ENCODE measurements at regions not wholly inside any gene's neighbourhood (a gene's known extent, or its start where the extent isn't known, plus 50 kb on each side); places are given as distances from the start of the nearest gene placed in this dataset.

DNA sequence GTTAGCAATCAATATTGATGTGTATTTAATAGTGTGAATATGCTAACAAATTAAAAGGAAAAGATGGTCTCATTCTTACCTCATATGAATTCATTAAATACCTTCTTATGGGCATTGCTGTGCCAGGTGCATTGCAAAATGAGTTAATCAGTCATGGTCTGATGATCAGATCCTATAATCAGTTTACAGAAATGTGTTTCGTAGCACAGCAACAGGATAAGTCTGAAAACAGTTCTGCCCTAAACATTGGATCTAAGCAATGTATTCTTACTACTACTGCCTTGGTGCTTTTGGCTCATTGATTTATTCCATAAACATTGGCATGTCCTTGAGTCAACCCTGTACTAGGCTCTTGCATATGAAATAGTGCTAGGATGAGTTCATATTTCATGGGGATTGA lies 417.0 kb upstream of the JAG1 start:
- no peak for DNase-seq (ENCODE audit: low read depth in 1 of 2, low spot score in 1 of 2)

DNA sequence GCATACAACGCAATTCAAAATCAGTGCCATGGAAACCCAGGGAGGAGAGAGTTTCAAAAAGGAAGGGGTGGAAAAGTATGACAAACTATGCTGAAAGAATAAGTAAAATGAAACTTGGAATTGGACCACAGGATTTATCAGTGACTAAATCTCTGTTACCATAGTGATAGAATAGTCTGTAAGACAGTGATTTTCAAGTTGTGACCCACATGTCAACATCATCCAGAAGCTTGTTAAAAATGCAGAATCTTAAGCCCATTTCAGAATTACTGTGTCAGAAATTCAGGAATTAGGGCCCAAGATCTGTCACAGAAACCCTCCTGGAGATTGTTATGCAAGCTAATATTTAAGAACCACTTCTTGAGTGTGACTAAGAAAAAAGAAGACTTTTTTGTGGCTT lies 417.7 kb upstream of the JAG1 start:
- no peaks in the 10 kb centered on the region for H3K4me1 ChIP-seq (ENCODE audit: low read depth)
- no peaks in the 10 kb centered on the region for H3K36me3 ChIP-seq
- no peak overlapping the region for H3K27ac ChIP-seq
- H3K4me3 ChIP-seq, result no peak overlapping the region
- no peaks in the 10 kb centered on the region for H3K9me3 ChIP-seq (ENCODE audit: low read depth)
- no peaks in the 10 kb centered on the region for H3K27me3 ChIP-seq
- DNase-seq (ENCODE audit: low read depth in 1 of 2, low spot score in 1 of 2), result peak in 1 of 2 donors; percentile 17
- TF ChIP-seq, protein P1, sequence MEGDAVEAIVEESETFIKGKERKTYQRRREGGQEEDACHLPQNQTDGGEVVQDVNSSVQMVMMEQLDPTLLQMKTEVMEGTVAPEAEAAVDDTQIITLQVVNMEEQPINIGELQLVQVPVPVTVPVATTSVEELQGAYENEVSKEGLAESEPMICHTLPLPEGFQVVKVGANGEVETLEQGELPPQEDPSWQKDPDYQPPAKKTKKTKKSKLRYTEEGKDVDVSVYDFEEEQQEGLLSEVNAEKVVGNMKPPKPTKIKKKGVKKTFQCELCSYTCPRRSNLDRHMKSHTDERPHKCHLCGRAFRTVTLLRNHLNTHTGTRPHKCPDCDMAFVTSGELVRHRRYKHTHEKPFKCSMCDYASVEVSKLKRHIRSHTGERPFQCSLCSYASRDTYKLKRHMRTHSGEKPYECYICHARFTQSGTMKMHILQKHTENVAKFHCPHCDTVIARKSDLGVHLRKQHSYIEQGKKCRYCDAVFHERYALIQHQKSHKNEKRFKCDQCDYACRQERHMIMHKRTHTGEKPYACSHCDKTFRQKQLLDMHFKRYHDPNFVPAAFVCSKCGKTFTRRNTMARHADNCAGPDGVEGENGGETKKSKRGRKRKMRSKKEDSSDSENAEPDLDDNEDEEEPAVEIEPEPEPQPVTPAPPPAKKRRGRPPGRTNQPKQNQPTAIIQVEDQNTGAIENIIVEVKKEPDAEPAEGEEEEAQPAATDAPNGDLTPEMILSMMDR (IDR thresholded peaks at IDR 0.05; ENCODE audit: low read depth, low read length), result no peak

More for the DNA sequence above, 417.0 kb upstream of the JAG1 start:
- Histone ChIP-seq H3K36me3 (no peaks in the 10 kb centered on the region), H3K27me3 (no peaks in the 10 kb centered on the region), H3K9me3 (ENCODE audit: low read depth) (no peaks in the 10 kb centered on the region), H3K27ac (no peak overlapping the region), H3K4me1 (ENCODE audit: low read depth) (no peaks in the 10 kb centered on the region), H3K4me3 (no peak overlapping the region)
- TF ChIP-seq, protein P1 (IDR thresholded peaks at IDR 0.05; ENCODE audit: low read depth, low read length), result no peak

DNA sequence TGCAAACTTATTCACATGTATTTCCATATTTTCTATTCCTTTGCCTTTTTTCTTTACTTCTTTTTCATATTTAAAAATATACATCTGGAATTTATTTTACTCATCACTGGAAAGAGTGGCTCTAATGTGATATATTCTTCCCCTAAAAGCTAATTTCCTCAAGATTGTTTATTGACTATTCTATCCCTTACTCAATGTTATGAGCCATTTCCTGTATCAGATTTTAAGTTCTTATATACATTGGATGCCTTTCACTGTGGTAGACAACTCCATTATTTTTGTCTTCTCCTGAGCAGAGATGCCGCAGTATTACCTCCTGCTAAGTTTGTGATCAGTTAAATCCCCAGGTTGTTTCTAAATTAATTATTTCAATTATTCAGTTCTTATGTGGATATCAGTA lies 418.4 kb upstream of the JAG1 start:
- TF ChIP-seq, protein P1 (IDR thresholded peaks at IDR 0.05; ENCODE audit: low read depth, low read length), result no peak
- H3K4me1 ChIP-seq (ENCODE audit: low read depth), result no peaks in the 10 kb centered on the region
- H3K27ac ChIP-seq, result no peak overlapping the region
- no peak for DNase-seq (ENCODE audit: low read depth in 1 of 2, low spot score in 1 of 2)
- H3K9me3 ChIP-seq (ENCODE audit: low read depth), result no peaks in the 10 kb centered on the region
- H3K27me3 ChIP-seq, result no peaks in the 10 kb centered on the region
- no peaks in the 10 kb centered on the region for H3K36me3 ChIP-seq
- no peak overlapping the region for H3K4me3 ChIP-seq

DNA sequence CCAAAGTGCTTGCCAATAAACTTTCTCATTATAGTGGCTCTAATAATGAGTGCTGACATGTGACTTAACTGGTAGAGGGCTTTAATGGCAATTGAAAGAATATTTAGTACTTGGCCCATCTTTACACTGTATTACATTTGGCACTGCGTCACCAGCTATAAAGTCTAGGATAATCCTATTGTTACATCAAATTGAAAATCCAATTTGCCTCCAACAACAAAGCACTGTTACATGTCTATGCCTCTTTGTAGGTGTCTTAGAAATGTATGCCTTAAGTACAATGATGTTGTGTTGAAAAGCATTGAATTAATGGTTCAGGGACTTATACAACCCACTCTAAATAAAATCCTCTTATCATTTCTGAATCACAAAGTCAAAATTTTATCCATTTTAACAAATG lies 420.4 kb upstream of the JAG1 start:
- TF ChIP-seq, protein P1 (IDR thresholded peaks at IDR 0.05; ENCODE audit: low read depth, low read length), result no peak
- H3K27ac ChIP-seq, result no peak overlapping the region
- H3K27me3 ChIP-seq, result no peaks in the 10 kb centered on the region
- no peaks in the 10 kb centered on the region for H3K9me3 ChIP-seq (ENCODE audit: low read depth)
- H3K4me1 ChIP-seq (ENCODE audit: low read depth), result no peaks in the 10 kb centered on the region
- no peak overlapping the region for H3K4me3 ChIP-seq
- no peak for DNase-seq (ENCODE audit: low read depth in 1 of 2, low spot score in 1 of 2)
- no peaks in the 10 kb centered on the region for H3K36me3 ChIP-seq

DNA sequence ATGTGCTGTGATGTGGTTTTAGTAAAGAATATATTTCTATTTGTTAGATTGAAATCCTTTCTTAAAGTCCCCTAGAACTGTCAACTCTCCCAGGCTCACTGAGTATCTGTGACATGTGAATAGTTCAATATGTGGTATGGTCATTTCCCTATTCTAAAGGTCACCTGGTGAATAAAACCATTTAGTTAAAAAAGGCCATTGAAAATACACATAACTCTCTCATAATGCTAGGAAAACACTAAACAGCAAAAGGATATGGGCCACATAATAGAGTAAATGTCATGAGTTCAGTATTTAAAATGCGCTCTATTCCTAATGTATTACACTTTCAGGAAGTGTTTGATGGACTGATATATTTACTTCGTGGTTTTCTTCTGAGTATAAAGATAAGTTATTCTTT lies 420.9 kb upstream of the JAG1 start:
- H3K4me1 ChIP-seq (ENCODE audit: low read depth), result no peaks in the 10 kb centered on the region
- DNase-seq (ENCODE audit: low read depth in 1 of 2, low spot score in 1 of 2), result no peak
- H3K27ac ChIP-seq, result no peak overlapping the region
- no peaks in the 10 kb centered on the region for H3K9me3 ChIP-seq (ENCODE audit: low read depth)
- no peaks in the 10 kb centered on the region for H3K36me3 ChIP-seq
- H3K4me3 ChIP-seq, result no peak overlapping the region
- TF ChIP-seq, protein P1 (IDR thresholded peaks at IDR 0.05; ENCODE audit: low read depth, low read length), result no peak
- H3K27me3 ChIP-seq, result no peaks in the 10 kb centered on the region

DNA sequence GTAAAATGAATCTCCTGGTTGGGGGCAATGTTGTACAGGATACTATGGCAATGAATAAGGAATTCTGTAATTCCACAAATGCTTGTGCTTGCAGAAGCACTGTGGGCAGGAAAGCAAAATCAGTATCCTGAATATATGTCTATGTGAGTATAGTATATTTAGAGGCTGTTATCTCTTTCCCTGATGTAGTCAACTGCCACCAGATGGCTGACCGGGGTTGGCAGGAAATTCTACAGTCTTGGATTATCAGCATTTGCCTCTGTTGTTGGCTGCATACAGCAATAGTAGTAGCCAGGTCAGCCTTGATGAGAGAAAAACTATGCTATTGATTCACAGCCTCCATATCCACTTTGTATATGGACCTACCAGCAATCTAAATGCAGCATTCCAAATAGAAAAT lies 425.1 kb upstream of the JAG1 start:
- Histone ChIP-seq H3K4me1 (ENCODE audit: low read depth) (no peaks in the 10 kb centered on the region), H3K4me3 (no peak overlapping the region), H3K27ac (no peak overlapping the region), H3K9me3 (ENCODE audit: low read depth) (no peaks in the 10 kb centered on the region), H3K36me3 (no peaks in the 10 kb centered on the region), H3K27me3 (no peaks in the 10 kb centered on the region)
- TF ChIP-seq, protein P1 (IDR thresholded peaks at IDR 0.05; ENCODE audit: low read depth, low read length), result no peak
- DNase-seq (ENCODE audit: low read depth in 1 of 2, low spot score in 1 of 2), result no peak
